ENCODE measurements at regions not wholly inside any gene's neighbourhood (a gene's known extent, or its start where the extent isn't known, plus 50 kb on each side); places are given as distances from the start of the nearest gene placed in this dataset.
A peak's percentile ranks its signal among the peaks of the same experiment; 100 is the strongest.
"Not testable (repeated sequence)": the region's sequence is repeated elsewhere in the genome, so short reads cannot be mapped to it uniquely, and the experiment has no call there.

GRCh38 chr1:100646001-100646400 is 73.5 kb upstream of the VCAM1 start:
- no peak overlapping the region for H3K4me3 ChIP-seq (ENCODE audit: control insufficient read depth, low read depth, low read length)
- no peak for TF ChIP-seq CTCF (conservative IDR thresholded peaks at IDR 0.05; ENCODE audit: control insufficient read depth, insufficient read depth, low read depth, low read length)
- DNase-seq (ENCODE audit: low read depth), result no peak

- no peak for TF ChIP-seq CTCF (conservative IDR thresholded peaks at IDR 0.05; ENCODE audit: control insufficient read depth, insufficient read depth, low read depth, low read length)
- peak; percentile 33 for DNase-seq (ENCODE audit: low read depth)
- H3K4me3 ChIP-seq (ENCODE audit: control insufficient read depth, low read depth, low read length), result no peak overlapping the region
Measured at GRCh38 chr1:100649146-100649545, 70.4 kb upstream of the VCAM1 start.

GRCh38 chr1:100657876-100658715 is 61.4 kb upstream of the VCAM1 start:
- no peak for DNase-seq (ENCODE audit: low read depth)
- TF ChIP-seq CTCF (conservative IDR thresholded peaks at IDR 0.05; ENCODE audit: control insufficient read depth, insufficient read depth, low read depth, low read length), result no peak
- no peak overlapping the region for H3K4me3 ChIP-seq (ENCODE audit: control insufficient read depth, low read depth, low read length)

GRCh38 chr1:100658716-100659026 is 60.9 kb upstream of the VCAM1 start:
- no peak for DNase-seq (ENCODE audit: low read depth)
- no peak for TF ChIP-seq CTCF (conservative IDR thresholded peaks at IDR 0.05; ENCODE audit: control insufficient read depth, insufficient read depth, low read depth, low read length)
- H3K4me3 ChIP-seq (ENCODE audit: control insufficient read depth, low read depth, low read length), result no peak overlapping the region

- DNase-seq (ENCODE audit: low read depth), result no peak
- TF ChIP-seq CTCF (conservative IDR thresholded peaks at IDR 0.05; ENCODE audit: control insufficient read depth, insufficient read depth, low read depth, low read length), result no peak
- H3K4me3 ChIP-seq (ENCODE audit: control insufficient read depth, low read depth, low read length), result no peak overlapping the region
Measured at GRCh38 chr1:100661176-100661575, 58.4 kb upstream of the VCAM1 start.

- not testable (repeated sequence) for H3K4me3 ChIP-seq (ENCODE audit: control insufficient read depth, low read depth, low read length); DNase-seq (ENCODE audit: low read depth)
Measured at GRCh38 chr1:100668494-100668893, 51.0 kb upstream of the VCAM1 start.

Data from fibroblast of mammary gland (primary cell).